Activated CD8-positive, alpha-beta memory T cell treated with anti-CD3 and anti-CD28 coated beads, Interleukin-2, amount 50 U/mL, for 1 hour (primary cell): ENCODE measurements at regions not wholly inside any gene's neighbourhood (a gene's known extent, or its start where the extent isn't known, plus 50 kb on each side); places are given as distances from the start of the nearest gene placed in this dataset.

Source experiments
- DNase-seq: peaks from one replicate; pipeline ENCODE4 v3.0.0-alpha.2; 2020; ENCODE audit errors: extremely low read depth

- no peak for DNase-seq
Measured at GRCh38 chrX:20432048-20432447, 165.3 kb upstream of the RPS6KA3 start.

GRCh38 chrX:20431486-20431885 is 164.8 kb upstream of the RPS6KA3 start:
- DNase-seq = no peak

GRCh38 chrX:20427173-20427770 is 160.6 kb upstream of the RPS6KA3 start:
- DNase-seq = no peak

- DNase-seq = no peak
Measured at GRCh38 chrX:20421697-20422096, 155.0 kb upstream of the RPS6KA3 start.

GRCh38 chrX:20421275-20421674 is 154.6 kb upstream of the RPS6KA3 start:
- no peak for DNase-seq

- no peak for DNase-seq
Measured at GRCh38 chrX:20420058-20420457, 153.3 kb upstream of the RPS6KA3 start.

- DNase-seq = no peak
Measured at GRCh38 chrX:20418379-20419150, 151.9 kb upstream of the RPS6KA3 start.

GRCh38 chrX:20414762-20415445 is 148.2 kb upstream of the RPS6KA3 start:
- no peak for DNase-seq

GRCh38 chrX:20414066-20414465 is 147.4 kb upstream of the RPS6KA3 start:
- DNase-seq = no peak

GRCh38 chrX:20412871-20413486 is 146.3 kb upstream of the RPS6KA3 start:
- peak; percentile 25 for DNase-seq

- DNase-seq = no peak
Measured at GRCh38 chrX:20410540-20410939, 143.8 kb upstream of the RPS6KA3 start.

- no peak for DNase-seq
Measured at GRCh38 chrX:20409991-20410390, 143.3 kb upstream of the RPS6KA3 start.

GRCh38 chrX:20402956-20403355 is 136.2 kb upstream of the RPS6KA3 start:
- DNase-seq = no peak

- DNase-seq = no peak
Measured at GRCh38 chrX:20399728-20400414, 133.2 kb upstream of the RPS6KA3 start.

GRCh38 chrX:20397587-20397986 is 130.9 kb upstream of the RPS6KA3 start:
- no peak for DNase-seq

GRCh38 chrX:20394451-20394850 is 127.7 kb upstream of the RPS6KA3 start:
- no peak for DNase-seq

- no peak for DNase-seq
Measured at GRCh38 chrX:20393944-20394343, 127.2 kb upstream of the RPS6KA3 start.

GRCh38 chrX:20388594-20388993 is 121.9 kb upstream of the RPS6KA3 start:
- no peak for DNase-seq

- no peak for DNase-seq
Measured at GRCh38 chrX:20383477-20383876, 116.8 kb upstream of the RPS6KA3 start.

GRCh38 chrX:20382518-20383297 is 116.0 kb upstream of the RPS6KA3 start:
- no peak for DNase-seq

GRCh38 chrX:20382082-20382481 is 115.4 kb upstream of the RPS6KA3 start:
- DNase-seq = no peak
